Uterus (tissue), 2 donors: ENCODE measurements at regions not wholly inside any gene's neighbourhood (a gene's known extent, or its start where the extent isn't known, plus 50 kb on each side); places are given as distances from the start of the nearest gene placed in this dataset.

Experiments used
- POLR2A ChIP-seq, 2 donors: fragments of 450-650 bp; IDR thresholded peaks; one replicate each; pipeline ENCODE4 v1.6.1; 2016; ENCODE audit warnings: antibody characterized with exemption in 2 of 2, mild to moderate bottlenecking in 1 of 2, moderate library complexity in 1 of 2
- TF ChIP-seq, protein P1 (sequence below), 4 experiments: fragments of 200-600 bp in 2 of 4; fragments of 450-650 bp in 2 of 4; sonication (generic) in 2 of 4; IDR thresholded peaks; one replicate each; pipeline ENCODE4 v1.5.1; 2016 to 2019; ENCODE audit warnings: antibody characterized with exemption in 4 of 4, mild to moderate bottlenecking in 2 of 4, moderate library complexity in 1 of 4

GRCh38 chr5:174552428-174552827 is 172.0 kb upstream of the MSX2 start:
- TF ChIP-seq, protein P1, sequence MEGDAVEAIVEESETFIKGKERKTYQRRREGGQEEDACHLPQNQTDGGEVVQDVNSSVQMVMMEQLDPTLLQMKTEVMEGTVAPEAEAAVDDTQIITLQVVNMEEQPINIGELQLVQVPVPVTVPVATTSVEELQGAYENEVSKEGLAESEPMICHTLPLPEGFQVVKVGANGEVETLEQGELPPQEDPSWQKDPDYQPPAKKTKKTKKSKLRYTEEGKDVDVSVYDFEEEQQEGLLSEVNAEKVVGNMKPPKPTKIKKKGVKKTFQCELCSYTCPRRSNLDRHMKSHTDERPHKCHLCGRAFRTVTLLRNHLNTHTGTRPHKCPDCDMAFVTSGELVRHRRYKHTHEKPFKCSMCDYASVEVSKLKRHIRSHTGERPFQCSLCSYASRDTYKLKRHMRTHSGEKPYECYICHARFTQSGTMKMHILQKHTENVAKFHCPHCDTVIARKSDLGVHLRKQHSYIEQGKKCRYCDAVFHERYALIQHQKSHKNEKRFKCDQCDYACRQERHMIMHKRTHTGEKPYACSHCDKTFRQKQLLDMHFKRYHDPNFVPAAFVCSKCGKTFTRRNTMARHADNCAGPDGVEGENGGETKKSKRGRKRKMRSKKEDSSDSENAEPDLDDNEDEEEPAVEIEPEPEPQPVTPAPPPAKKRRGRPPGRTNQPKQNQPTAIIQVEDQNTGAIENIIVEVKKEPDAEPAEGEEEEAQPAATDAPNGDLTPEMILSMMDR (IDR thresholded peaks at IDR 0.05): no peak
- no peak for TF ChIP-seq POLR2A (IDR thresholded peaks at IDR 0.05)
